ENCODE measurements at regions not wholly inside any gene's neighbourhood (a gene's known extent, or its start where the extent isn't known, plus 50 kb on each side); places are given as distances from the start of the nearest gene placed in this dataset.

DNA sequence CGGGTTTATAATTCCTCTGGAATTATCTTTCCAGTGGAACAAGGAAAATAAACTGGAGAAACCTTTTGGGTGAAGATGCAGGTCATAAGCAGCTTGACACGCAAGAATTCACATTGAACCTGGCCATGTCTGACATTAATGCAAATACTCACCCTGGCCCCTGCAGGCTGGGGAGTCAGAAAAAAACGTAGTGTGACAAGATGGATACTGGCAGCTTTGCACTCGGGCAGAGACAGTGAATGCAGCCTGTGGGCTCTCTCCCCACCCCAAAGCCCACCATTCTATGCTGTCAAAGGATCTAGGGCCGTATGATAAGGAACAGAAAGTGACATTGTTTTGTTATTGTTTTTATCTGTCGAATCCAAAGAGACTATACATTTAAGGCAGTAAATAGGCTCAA, 223.1 kb downstream of the RBM43 start:
- H3K4me2 ChIP-seq (ENCODE audit: low read length), result no peak overlapping the region
- no peak overlapping the region for H3K4me3 ChIP-seq (ENCODE audit: low read length)
- H3K4me1 ChIP-seq (ENCODE audit: low read length), result no peaks in the 10 kb centered on the region
- no peak for TF ChIP-seq EZH2phosphoT487 (IDR thresholded peaks at IDR 0.05; ENCODE audit: low read depth)
- TF ChIP-seq, protein P1, sequence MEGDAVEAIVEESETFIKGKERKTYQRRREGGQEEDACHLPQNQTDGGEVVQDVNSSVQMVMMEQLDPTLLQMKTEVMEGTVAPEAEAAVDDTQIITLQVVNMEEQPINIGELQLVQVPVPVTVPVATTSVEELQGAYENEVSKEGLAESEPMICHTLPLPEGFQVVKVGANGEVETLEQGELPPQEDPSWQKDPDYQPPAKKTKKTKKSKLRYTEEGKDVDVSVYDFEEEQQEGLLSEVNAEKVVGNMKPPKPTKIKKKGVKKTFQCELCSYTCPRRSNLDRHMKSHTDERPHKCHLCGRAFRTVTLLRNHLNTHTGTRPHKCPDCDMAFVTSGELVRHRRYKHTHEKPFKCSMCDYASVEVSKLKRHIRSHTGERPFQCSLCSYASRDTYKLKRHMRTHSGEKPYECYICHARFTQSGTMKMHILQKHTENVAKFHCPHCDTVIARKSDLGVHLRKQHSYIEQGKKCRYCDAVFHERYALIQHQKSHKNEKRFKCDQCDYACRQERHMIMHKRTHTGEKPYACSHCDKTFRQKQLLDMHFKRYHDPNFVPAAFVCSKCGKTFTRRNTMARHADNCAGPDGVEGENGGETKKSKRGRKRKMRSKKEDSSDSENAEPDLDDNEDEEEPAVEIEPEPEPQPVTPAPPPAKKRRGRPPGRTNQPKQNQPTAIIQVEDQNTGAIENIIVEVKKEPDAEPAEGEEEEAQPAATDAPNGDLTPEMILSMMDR (IDR thresholded peaks at IDR 0.05; ENCODE audit: low read depth, low read length), result no peak
- H3K9ac ChIP-seq (ENCODE audit: low read length), result no peak overlapping the region
- no peak overlapping the region for H3K27ac ChIP-seq (ENCODE audit: low read length)
- no peaks in the 10 kb centered on the region for H3K27me3 ChIP-seq (ENCODE audit: low read depth, low read length)
- H4K20me1 ChIP-seq (ENCODE audit: insufficient read depth, low read length), result no peaks in the 10 kb centered on the region
- H3K9me3 ChIP-seq (ENCODE audit: insufficient read depth, low read length), result no peaks in the 10 kb centered on the region
- no peaks in the 10 kb centered on the region for H3K79me2 ChIP-seq (ENCODE audit: low read length)
- H3K36me3 ChIP-seq (replicated peaks; ENCODE audit: low read depth, low read length), result no peaks in the 10 kb centered on the region
- H2AFZ ChIP-seq (ENCODE audit: low read depth, low read length), result no peak overlapping the region

DNA sequence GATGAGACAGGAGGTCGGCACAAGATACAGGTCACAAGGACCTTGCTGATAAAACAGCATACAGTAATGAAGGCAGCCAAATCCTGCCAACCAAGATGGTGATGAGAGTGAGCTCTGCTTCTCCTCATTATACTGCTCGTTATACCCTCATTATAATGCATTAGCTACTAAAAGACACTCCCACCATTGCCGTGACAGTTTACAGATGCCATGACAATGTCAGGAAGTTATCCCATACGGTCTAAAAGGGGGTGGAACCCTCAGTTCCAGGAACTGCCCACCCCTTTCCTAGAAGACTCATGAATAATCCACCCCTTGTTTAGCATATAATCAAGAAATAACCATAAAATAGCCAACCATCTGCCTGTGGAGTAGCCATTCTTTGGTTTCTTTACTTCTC, 224.2 kb downstream of the RBM43 start:
- Histone ChIP-seq H3K9ac (ENCODE audit: low read length) (no peak overlapping the region), H3K27me3 (ENCODE audit: low read depth, low read length) (no peaks in the 10 kb centered on the region), H3K4me2 (ENCODE audit: low read length) (no peak overlapping the region), H3K36me3 (replicated peaks; ENCODE audit: low read depth, low read length) (no peaks in the 10 kb centered on the region), H3K79me2 (ENCODE audit: low read length) (no peaks in the 10 kb centered on the region), H3K4me3 (ENCODE audit: low read length) (no peak overlapping the region), H3K27ac (ENCODE audit: low read length) (no peak overlapping the region), H4K20me1 (ENCODE audit: insufficient read depth, low read length) (no peaks in the 10 kb centered on the region), H2AFZ (ENCODE audit: low read depth, low read length) (no peak overlapping the region), H3K9me3 (ENCODE audit: insufficient read depth, low read length) (no peaks in the 10 kb centered on the region), H3K4me1 (ENCODE audit: low read length) (no peaks in the 10 kb centered on the region)
- TF ChIP-seq, protein P1 (IDR thresholded peaks at IDR 0.05; ENCODE audit: low read depth, low read length), result no peak
- no peak for TF ChIP-seq EZH2phosphoT487 (IDR thresholded peaks at IDR 0.05; ENCODE audit: low read depth)

DNA sequence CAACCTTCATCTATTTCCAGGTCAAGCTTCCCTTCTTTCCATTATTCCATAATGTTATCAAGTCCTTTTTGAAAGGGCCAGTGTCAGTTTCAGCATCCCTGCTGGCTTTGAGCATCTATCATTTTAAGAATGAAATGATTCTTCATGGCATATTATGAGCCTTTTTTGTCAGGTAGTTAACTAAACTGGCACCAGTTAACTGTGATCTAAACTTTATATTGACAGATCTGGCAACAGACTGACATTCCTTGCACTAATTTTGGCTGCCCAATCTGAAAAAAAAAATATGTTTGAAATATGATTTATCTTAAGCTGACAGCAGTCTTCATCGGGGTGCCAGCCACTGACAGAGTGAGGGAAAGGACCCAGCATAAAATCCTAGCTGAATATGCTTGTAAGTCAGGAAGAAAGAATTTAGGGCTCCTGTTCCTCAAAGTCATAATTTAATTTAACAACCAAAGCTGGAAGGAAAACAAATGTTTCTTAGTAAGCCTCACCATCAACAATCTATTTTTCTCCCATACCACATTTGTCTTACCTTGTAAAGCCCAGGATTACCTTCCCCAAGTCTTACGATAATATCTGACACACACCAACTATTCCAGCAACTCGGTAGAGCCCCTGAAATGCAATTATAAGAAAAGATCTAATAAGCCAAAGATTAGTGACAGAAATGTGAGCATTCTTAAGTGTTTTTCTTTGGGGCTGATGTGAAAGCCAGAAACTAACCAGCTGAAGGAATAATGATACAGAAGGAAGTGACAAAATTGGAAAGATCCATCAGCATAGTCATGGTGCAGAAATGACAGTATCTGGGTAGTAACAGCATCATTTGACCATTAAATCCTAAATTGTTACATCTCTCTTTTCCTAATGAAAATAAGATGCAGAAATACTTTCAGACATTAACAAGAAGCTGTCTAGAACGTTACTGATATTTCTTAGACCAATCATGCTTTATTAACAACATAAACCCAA, 228.1 kb downstream of the RBM43 start:
- no peak overlapping the region for H2AFZ ChIP-seq (ENCODE audit: low read depth, low read length)
- H3K4me2 ChIP-seq (ENCODE audit: low read length), result no peak overlapping the region
- no peaks in the 10 kb centered on the region for H4K20me1 ChIP-seq (ENCODE audit: insufficient read depth, low read length)
- H3K9me3 ChIP-seq (ENCODE audit: insufficient read depth, low read length), result no peaks in the 10 kb centered on the region
- H3K27me3 ChIP-seq (ENCODE audit: low read depth, low read length), result no peaks in the 10 kb centered on the region
- no peaks in the 10 kb centered on the region for H3K79me2 ChIP-seq (ENCODE audit: low read length)
- H3K9ac ChIP-seq (ENCODE audit: low read length), result no peak overlapping the region
- no peaks in the 10 kb centered on the region for H3K36me3 ChIP-seq (replicated peaks; ENCODE audit: low read depth, low read length)
- H3K4me1 ChIP-seq (ENCODE audit: low read length), result no peaks in the 10 kb centered on the region
- TF ChIP-seq, protein P1 (IDR thresholded peaks at IDR 0.05; ENCODE audit: low read depth, low read length), result no peak
- no peak for TF ChIP-seq EZH2phosphoT487 (IDR thresholded peaks at IDR 0.05; ENCODE audit: low read depth)
- no peak overlapping the region for H3K4me3 ChIP-seq (ENCODE audit: low read length)
- no peak overlapping the region for H3K27ac ChIP-seq (ENCODE audit: low read length)

DNA sequence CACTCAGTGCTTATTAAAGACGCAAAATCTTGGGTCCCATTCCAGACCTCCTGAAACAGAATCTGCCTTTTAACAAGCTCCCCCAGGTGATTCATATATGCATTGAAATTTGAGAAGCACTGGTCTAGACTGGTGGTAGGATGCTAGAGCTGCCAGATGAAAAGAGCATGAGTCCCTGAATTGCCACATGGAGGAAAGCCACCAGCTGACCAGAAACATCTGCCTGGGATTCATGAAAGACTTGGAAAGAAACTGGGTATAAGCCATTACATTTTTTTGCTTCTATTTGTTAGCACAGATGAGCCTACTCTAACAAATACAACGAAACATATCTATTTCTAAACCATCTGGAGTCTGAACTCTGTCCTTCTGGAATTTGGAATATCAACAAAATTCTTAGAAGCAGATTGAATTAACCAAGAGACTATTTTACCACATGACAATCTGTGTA, 228.9 kb downstream of the RBM43 start:
- no peak overlapping the region for H3K27ac ChIP-seq (ENCODE audit: low read length)

More for the DNA sequence above, 228.9 kb downstream of the RBM43 start:
- H3K79me2 ChIP-seq (ENCODE audit: low read length), result no peaks in the 10 kb centered on the region
- H3K27me3 ChIP-seq (ENCODE audit: low read depth, low read length), result no peaks in the 10 kb centered on the region
- no peak overlapping the region for H2AFZ ChIP-seq (ENCODE audit: low read depth, low read length)
- H3K9ac ChIP-seq (ENCODE audit: low read length), result no peak overlapping the region
- H4K20me1 ChIP-seq (ENCODE audit: insufficient read depth, low read length), result no peaks in the 10 kb centered on the region
- H3K4me1 ChIP-seq (ENCODE audit: low read length), result no peaks in the 10 kb centered on the region
- H3K36me3 ChIP-seq (replicated peaks; ENCODE audit: low read depth, low read length), result no peaks in the 10 kb centered on the region
- H3K9me3 ChIP-seq (ENCODE audit: insufficient read depth, low read length), result no peaks in the 10 kb centered on the region
- no peak overlapping the region for H3K4me2 ChIP-seq (ENCODE audit: low read length)
- H3K4me3 ChIP-seq (ENCODE audit: low read length), result no peak overlapping the region
- TF ChIP-seq, protein P1 (IDR thresholded peaks at IDR 0.05; ENCODE audit: low read depth, low read length), result no peak
- TF ChIP-seq EZH2phosphoT487 (IDR thresholded peaks at IDR 0.05; ENCODE audit: low read depth), result no peak

All from OCI-LY3 (cell line).